CD1c-positive myeloid dendritic cell (primary cell): ENCODE measurements at regions not wholly inside any gene's neighbourhood (a gene's known extent, or its start where the extent isn't known, plus 50 kb on each side); places are given as distances from the start of the nearest gene placed in this dataset.

Experiments
- DNase-seq: peaks from one replicate; pipeline ENCODE4 v3.0.0-alpha.2; 2016; ENCODE audit errors: extremely low spot score

GRCh38 chr6:25012657-25013056, 76.9 kb upstream of the RIPOR2 start:
- DNase-seq, result no peak

- DNase-seq, result no peak
Measured at GRCh38 chr6:25013246-25013645, 77.5 kb upstream of the RIPOR2 start.

GRCh38 chr6:25014369-25014768, 78.6 kb upstream of the RIPOR2 start:
- peak; percentile 50 for DNase-seq

GRCh38 chr6:25014791-25015560, 79.2 kb upstream of the RIPOR2 start:
- DNase-seq, result peak; percentile 40

- DNase-seq, result peak; percentile 31
Measured at GRCh38 chr6:25016014-25016720, 80.4 kb upstream of the RIPOR2 start.

- DNase-seq, result no peak
Measured at GRCh38 chr6:25017486-25017885, 81.7 kb upstream of the RIPOR2 start.

GRCh38 chr6:25017932-25018567, 82.3 kb upstream of the RIPOR2 start:
- DNase-seq, result peak; percentile 84

- no peak for DNase-seq
Measured at GRCh38 chr6:25018568-25018954, 82.8 kb upstream of the RIPOR2 start.

GRCh38 chr6:25022140-25022553, 86.4 kb upstream of the RIPOR2 start:
- no peak for DNase-seq

- no peak for DNase-seq
Measured at GRCh38 chr6:25023781-25024180, 88.0 kb upstream of the RIPOR2 start.

- no peak for DNase-seq
Measured at GRCh38 chr6:25024821-25025220, 89.1 kb upstream of the RIPOR2 start.

GRCh38 chr6:25025248-25025918, 89.6 kb upstream of the RIPOR2 start:
- DNase-seq, result no peak

GRCh38 chr6:25025919-25026301, 90.2 kb upstream of the RIPOR2 start:
- DNase-seq, result no peak

GRCh38 chr6:25026723-25027122, 91.0 kb upstream of the RIPOR2 start:
- DNase-seq, result no peak

- DNase-seq, result peak; percentile 47
Measured at GRCh38 chr6:25027221-25027916, 91.6 kb upstream of the RIPOR2 start.

- DNase-seq, result no peak
Measured at GRCh38 chr6:25028328-25028727, 92.6 kb upstream of the RIPOR2 start.

GRCh38 chr6:25032934-25033333, 97.2 kb upstream of the RIPOR2 start:
- no peak for DNase-seq

- no peak for DNase-seq
Measured at GRCh38 chr6:25034431-25034921, 98.7 kb upstream of the RIPOR2 start.

- no peak for DNase-seq
Measured at GRCh38 chr6:25035174-25035511, 99.4 kb upstream of the RIPOR2 start.

GRCh38 chr6:25035512-25036435, 100.0 kb upstream of the RIPOR2 start:
- DNase-seq, result peak; percentile 60

GRCh38 chr6:25036461-25036860, 100.7 kb upstream of the RIPOR2 start:
- no peak for DNase-seq
